Kidney epithelial cell (primary cell): ENCODE measurements at regions not wholly inside any gene's neighbourhood (a gene's known extent, or its start where the extent isn't known, plus 50 kb on each side); places are given as distances from the start of the nearest gene placed in this dataset.

Experiments used
- DNase-seq: peaks from one replicate; pipeline ENCODE4 v3.0.0-alpha.2; 2010; ENCODE audit warnings: low read depth
- H3K27me3 ChIP-seq: 2 replicates; pipeline ENCODE4 v1.6.0; 2011; ENCODE audit warnings: low read length; ENCODE audit not compliant: control insufficient read depth, insufficient read depth
- H3K36me3 ChIP-seq: 2 replicates; pipeline ENCODE4 v1.5.1; 2011; ENCODE audit warnings: low read length; ENCODE audit not compliant: control insufficient read depth, insufficient read depth
- H3K4me3 ChIP-seq: 2 replicates; pipeline ENCODE4 v1.5.1; 2011; ENCODE audit warnings: low read depth, mild to moderate bottlenecking, control low read depth, low read length
- CTCF ChIP-seq: IDR thresholded peaks from 2 replicates; pipeline ENCODE4 v1.5.1; 2011; ENCODE audit warnings: mild to moderate bottlenecking, moderate library complexity, low read length, control low read depth, inconsistent platforms; ENCODE audit not compliant: insufficient read depth, poor library complexity, severe bottlenecking

GRCh38 chr16:86704516-86704915, 126.2 kb downstream of the FOXL1 start:
- peaks cover 2% of the 10 kb centered on the region for H3K27me3 ChIP-seq
- no peaks in the 10 kb centered on the region for H3K36me3 ChIP-seq
- no peak overlapping the region for H3K4me3 ChIP-seq
- no peak for TF ChIP-seq CTCF
- no peak for DNase-seq

- peaks cover 10% of the 10 kb centered on the region for H3K27me3 ChIP-seq
- TF ChIP-seq CTCF, result no peak
- H3K36me3 ChIP-seq, result no peaks in the 10 kb centered on the region
- DNase-seq, result no peak
- H3K4me3 ChIP-seq, result no peak overlapping the region
These were observed 128.4 kb downstream of the FOXL1 start for GRCh38 chr16:86706726-86707125.

GRCh38 chr16:86707171-86707570, 128.8 kb downstream of the FOXL1 start:
- H3K4me3 ChIP-seq, result no peak overlapping the region
- peaks cover 10% of the 10 kb centered on the region for H3K27me3 ChIP-seq
- no peak for DNase-seq
- no peak for TF ChIP-seq CTCF
- no peaks in the 10 kb centered on the region for H3K36me3 ChIP-seq

GRCh38 chr16:86707581-86707980, 129.2 kb downstream of the FOXL1 start:
- H3K36me3 ChIP-seq, result no peaks in the 10 kb centered on the region
- TF ChIP-seq CTCF, result no peak
- H3K27me3 ChIP-seq, result peaks cover 10% of the 10 kb centered on the region
- no peak for DNase-seq
- H3K4me3 ChIP-seq, result no peak overlapping the region

GRCh38 chr16:86708431-86708830, 130.1 kb downstream of the FOXL1 start:
- Histone ChIP-seq H3K27me3 (peaks cover 10% of the 10 kb centered on the region), H3K36me3 (no peaks in the 10 kb centered on the region), H3K4me3 (no peak overlapping the region)
- no peak for DNase-seq
- no peak for TF ChIP-seq CTCF

GRCh38 chr16:86709103-86709502, 130.8 kb downstream of the FOXL1 start:
- H3K27me3 ChIP-seq, result peaks cover 10% of the 10 kb centered on the region
- no peak overlapping the region for H3K4me3 ChIP-seq
- DNase-seq, result no peak
- TF ChIP-seq CTCF, result no peak
- H3K36me3 ChIP-seq, result no peaks in the 10 kb centered on the region
